Putamen (tissue), 1 donor: ENCODE measurements at regions not wholly inside any gene's neighbourhood (a gene's known extent, or its start where the extent isn't known, plus 50 kb on each side); places are given as distances from the start of the nearest gene placed in this dataset.
"Not testable (repeated sequence)": the region's sequence is repeated elsewhere in the genome, so short reads cannot be mapped to it uniquely, and the experiment has no call there.

ENCODE experiments used
- DNase-seq: peaks from one replicate; pipeline ENCODE4 v3.0.0-alpha.2; 2016; ENCODE audit warnings: low spot score

DNA sequence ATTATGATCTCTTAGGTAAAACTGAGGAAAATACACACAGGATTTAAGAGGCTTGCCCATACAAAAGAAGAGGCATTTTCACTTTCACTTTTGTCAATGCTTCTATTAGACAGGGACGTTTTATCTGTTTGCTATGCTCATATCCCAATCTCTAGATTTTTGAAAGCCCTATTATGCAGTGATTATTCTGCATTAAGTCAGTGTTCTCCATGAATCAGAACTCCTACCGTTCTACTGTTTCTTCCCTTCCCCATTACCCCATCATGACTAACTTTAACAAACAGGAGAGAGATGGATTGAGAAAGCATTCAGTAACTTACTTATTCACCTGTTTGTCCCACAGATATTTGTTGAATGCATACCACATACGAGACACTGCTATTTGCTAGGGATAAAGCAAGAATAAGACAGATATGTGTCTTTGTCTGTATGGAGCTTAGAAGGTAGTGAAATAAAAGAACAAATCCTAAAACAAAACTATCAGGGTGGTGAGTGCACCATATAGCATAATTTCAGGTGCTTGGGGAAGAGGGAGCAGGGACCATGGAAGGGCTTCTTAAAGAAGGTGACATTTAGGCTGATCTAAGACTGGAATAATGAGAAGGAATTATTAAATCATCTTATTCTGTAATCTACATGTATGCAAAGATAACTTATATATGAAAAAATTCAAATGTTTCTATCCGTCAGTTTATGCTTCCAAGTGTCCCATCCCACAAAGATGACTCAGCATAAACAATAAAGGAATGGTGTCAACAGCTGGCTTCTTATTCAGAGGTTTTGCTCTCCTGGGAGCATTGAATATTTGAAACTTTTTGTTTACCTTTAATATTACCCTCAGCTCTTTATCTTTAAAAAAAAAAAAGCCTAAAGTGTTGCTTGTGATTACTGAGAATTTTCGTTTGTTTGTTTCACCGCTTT lies 328.1 kb downstream of the HINT1 start:
- no peak for DNase-seq

DNA sequence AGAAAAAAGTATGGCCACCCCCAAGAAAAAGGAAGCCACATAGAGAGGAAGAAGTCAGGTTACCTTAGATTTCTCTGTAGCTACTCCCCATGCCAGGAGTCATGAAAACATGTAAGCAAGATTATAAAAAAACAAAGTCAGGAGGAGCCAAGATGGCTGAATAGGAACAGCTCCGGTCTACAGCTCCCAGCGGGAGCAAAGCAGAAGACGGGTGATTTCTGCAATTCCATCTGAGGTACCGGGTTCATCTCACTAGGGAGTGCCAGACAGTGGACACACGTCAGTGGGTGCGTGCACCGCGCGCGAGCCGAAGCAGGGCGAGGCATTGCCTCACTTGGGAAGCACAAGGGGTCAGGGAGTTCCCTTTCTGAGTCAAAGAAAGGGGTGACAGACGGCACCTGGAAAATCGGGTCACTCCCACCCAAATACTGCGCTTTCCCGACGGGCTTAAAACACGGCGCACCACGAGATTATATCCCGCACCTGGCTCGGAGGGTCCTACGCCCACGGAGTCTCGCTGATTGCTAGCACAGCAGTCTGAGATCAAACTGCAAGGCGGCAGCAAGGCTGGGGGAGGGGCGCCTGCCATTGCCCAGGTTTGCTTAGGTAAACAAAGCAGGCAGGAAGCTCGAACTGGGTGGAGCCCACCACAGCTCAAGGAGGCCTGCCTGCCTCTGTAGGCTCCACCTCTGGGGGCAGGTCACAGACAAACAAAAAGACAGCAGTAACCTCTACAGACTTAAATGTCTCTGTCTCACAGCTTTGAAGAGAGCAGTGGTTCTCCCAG lies 347.3 kb downstream of the HINT1 start:
- DNase-seq = not testable (repeated sequence)

- no peak for DNase-seq
Measured at GRCh38 chr5:130815246-130815645, 349.8 kb downstream of the HINT1 start.

DNA sequence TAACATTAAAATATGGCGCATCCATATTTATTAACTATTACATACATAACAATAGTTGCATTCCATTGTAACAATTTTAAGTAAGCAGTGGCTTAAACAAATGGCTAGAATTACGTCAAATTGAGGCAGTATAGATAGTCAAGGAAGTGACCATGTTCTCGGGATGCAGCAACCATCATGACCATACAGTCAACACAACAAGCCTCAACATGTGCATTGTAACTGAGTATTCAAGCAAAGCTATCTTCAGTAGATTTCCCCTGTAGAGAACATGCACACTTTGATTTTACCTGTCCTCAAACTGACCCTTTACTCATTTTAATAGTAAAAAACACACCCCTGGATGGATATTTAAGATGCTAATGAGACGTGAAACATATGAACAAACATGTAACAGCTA lies 356.4 kb downstream of the HINT1 start:
- DNase-seq = no peak

- no peak for DNase-seq
Measured at GRCh38 chr5:130805648-130806047, 359.4 kb downstream of the HINT1 start.

DNA sequence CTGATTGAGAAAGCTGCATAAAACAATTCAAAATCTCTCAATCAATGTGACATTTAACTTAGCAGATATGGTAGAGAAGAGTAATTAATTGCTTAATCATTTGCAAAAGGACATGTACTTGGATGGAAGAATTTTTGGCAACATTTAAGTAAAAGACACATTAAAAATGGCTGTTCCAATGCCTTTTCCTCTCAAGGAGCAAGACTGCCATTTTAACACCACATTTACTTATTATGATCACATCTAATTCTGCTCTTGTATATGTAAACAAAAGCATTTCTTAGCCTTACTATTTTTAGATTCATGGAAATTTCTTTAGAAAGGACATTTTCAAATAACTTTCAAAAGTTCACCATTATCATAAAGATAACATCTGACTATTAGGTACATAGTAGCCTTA lies 360.0 kb downstream of the HINT1 start:
- DNase-seq = no peak

DNA sequence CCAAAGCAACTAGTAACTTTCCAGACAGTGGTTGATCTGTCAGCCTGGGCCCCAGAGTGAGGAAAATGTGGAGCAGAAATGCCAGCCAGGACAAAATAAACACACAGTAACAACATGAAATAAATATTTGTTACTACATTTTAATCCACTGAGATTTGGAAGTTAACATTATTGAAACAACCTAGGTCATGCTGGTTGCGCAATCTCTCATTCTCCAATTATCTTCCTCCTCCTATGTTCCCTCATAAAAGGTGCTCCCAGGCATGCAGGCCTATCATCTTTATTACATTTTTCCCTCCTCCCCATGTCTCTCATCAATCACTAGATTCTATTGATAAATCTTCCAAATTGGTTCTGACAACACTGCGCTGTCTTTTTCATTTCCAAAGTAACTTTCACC lies 363.1 kb downstream of the HINT1 start:
- DNase-seq = no peak

GRCh38 chr5:130799015-130799414 lies 366.0 kb downstream of the HINT1 start:
- no peak for DNase-seq

DNA sequence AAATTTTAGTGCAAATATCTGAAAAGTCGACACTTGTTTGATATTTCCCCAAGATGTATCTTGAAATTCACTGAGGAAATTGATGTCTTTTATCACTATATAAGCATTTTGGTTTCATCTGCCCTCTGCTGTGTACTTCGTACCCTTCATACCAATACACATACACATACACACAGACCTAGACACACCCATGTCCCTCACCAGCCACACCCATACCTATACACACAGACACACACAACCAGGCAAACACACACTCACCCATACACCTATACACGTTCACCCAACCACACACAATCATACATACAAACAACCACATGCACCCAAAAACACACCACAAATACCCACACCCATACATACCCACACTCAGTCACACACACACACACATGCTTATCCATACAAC lies 367.8 kb downstream of the HINT1 start:
- no peak for DNase-seq

GRCh38 chr5:130796902-130797301 lies 368.2 kb downstream of the HINT1 start:
- DNase-seq = no peak

DNA sequence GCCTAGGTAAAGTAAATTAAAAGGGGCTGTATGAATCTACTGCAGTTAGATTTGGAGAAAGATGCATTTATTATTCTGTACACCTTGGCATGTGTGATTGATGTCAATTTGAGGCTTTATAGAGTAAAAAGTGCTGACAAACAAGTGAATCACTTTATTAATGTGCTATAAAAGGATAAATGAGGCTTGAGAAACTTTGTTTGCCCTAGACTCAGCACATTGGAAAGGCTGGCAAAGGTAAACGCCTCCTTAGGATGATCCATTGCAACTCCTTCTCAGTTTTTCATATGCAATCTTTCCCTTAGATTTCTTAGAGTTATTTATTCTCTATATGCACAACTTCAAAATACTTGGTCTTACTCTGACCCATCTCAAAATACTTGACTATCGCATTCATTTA lies 369.0 kb downstream of the HINT1 start:
- DNase-seq = no peak

DNA sequence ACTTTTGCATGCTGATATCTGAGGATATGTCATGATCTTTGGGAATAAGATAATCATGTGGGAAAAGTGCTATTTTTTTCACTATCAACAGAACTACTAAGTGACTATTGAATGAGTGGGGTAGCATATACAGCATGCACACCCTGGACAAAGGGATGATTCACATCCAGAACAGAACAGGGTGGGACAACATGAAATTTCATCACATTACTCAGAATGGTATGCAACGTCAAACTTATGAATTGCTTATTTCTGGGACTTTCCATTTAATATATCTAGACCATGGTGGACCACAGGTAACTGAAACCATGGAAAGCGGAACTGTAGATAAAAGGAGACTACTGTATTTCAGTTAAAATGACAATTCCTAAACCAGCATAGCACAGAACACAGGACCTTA lies 370.0 kb downstream of the HINT1 start:
- no peak for DNase-seq

GRCh38 chr5:130777794-130778193 lies 387.3 kb downstream of the HINT1 start:
- DNase-seq = no peak

GRCh38 chr5:130773813-130774212 lies 391.2 kb downstream of the HINT1 start:
- no peak for DNase-seq

GRCh38 chr5:130762031-130762430 lies 403.0 kb downstream of the HINT1 start:
- no peak for DNase-seq

- no peak for DNase-seq
Measured at GRCh38 chr5:130759061-130759460, 406.0 kb downstream of the HINT1 start.

DNA sequence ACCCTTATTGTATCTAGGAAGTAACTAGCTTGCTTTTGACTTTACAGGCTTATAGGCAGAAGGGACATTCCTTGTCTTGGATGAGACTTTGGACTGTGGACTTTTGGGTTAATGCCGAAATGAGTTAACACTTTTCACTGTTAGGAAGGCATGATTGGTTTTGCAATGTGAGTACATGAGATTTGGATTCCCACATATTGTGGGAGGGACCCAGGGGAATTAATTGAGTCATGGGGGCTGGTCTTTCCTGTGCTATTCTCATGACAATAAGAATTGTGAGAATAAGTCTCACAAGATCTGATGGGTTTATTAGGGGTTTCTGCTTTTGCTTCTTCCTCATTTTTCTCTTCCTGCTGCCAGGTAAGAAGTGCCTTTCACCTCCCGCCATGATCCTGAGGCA lies 417.5 kb downstream of the HINT1 start:
- DNase-seq = no peak

DNA sequence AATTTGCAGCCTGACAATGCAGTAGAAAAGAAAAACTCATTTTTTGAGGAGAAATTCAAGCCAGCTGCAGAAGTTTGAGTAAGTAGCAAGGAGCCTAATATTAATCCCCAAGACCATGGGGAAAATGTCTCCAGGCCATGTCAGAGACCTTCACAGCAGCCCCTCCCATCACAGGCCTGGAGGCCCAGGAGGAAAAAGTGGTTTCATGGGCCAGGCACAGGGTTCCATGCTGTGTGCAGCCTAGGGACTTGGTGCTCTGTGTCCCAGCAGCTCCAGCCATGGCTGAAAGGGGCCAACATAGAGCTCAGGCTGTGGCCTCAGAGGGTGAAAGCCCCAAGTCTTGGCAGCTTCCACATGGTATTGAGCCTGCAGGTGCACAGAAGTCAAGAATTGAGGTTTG lies 418.4 kb downstream of the HINT1 start:
- DNase-seq = not testable (repeated sequence)

DNA sequence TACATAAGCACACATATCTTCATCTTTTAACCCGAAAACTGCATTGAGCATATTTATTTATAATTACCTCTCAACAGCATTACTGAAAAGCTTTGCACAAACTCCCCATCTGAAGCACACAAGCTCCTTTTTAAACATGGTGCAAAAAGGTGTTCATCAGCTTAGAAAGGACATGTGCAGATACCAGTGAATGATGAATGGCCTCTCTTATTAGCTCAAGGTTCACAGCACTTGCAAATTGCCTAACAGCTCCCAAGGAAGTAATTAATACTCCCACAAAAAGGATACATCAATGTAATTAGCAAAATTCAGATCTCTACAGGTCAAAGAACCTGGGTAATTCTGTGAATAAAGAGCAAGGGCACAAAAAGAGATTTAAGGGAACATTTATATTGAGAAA lies 422.0 kb downstream of the HINT1 start:
- DNase-seq = no peak

- no peak for DNase-seq
Measured at GRCh38 chr5:130740047-130740569, 424.9 kb downstream of the HINT1 start.

- DNase-seq = no peak
Measured at GRCh38 chr5:130731839-130732238, 433.2 kb downstream of the HINT1 start.

DNA sequence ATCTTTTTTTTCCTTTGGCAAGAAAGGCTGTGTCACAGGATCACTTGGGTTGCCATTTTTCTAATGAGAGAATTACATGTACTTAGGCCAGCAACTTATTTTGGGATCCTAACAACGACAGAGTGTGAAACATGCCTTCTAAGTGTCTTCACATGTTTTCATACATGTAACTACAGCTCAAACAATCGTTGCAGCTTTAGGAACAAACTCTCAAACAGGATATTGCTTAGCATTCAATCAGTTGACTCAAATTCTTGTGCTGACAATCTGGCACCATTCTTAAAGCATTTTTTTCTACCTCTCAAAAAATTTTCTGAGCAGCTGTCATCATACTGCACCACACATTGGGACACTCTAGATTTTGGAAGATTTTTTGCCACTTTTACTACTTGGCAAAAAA lies 435.5 kb downstream of the HINT1 start:
- DNase-seq = no peak

- DNase-seq = no peak
Measured at GRCh38 chr5:130727830-130728229, 437.2 kb downstream of the HINT1 start.
